ENCODE measurements at regions not wholly inside any gene's neighbourhood (a gene's known extent, or its start where the extent isn't known, plus 50 kb on each side); places are given as distances from the start of the nearest gene placed in this dataset.

DNA sequence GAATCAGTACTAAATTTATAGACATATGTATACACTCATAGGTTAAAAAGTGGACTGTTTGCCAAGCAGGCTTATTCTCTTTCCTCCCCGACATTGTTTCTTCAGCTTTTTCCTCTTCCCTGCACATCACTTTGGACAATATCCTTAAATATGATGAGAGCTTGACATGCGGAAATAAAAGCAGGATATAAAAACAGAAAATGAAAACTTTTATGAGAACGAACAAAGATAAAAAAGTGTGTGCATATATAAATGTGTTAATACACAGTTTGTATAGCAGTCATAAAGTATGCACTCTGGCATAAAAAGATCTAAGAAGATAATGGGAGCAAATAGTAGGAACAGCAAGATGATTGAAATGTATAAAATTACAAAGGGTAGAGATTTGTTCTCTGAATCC lies 86.4 kb upstream of the IFNE start:
- TF ChIP-seq, protein P1, sequence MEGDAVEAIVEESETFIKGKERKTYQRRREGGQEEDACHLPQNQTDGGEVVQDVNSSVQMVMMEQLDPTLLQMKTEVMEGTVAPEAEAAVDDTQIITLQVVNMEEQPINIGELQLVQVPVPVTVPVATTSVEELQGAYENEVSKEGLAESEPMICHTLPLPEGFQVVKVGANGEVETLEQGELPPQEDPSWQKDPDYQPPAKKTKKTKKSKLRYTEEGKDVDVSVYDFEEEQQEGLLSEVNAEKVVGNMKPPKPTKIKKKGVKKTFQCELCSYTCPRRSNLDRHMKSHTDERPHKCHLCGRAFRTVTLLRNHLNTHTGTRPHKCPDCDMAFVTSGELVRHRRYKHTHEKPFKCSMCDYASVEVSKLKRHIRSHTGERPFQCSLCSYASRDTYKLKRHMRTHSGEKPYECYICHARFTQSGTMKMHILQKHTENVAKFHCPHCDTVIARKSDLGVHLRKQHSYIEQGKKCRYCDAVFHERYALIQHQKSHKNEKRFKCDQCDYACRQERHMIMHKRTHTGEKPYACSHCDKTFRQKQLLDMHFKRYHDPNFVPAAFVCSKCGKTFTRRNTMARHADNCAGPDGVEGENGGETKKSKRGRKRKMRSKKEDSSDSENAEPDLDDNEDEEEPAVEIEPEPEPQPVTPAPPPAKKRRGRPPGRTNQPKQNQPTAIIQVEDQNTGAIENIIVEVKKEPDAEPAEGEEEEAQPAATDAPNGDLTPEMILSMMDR (IDR thresholded peaks at IDR 0.05): no peak
- TF ChIP-seq EZH2 (IDR thresholded peaks at IDR 0.05; ENCODE audit: borderline replicate concordance, insufficient read depth, low read depth, low read length, poor library complexity, severe bottlenecking): no peak
